Medulla oblongata (tissue), 1 donor: ENCODE measurements at regions not wholly inside any gene's neighbourhood (a gene's known extent, or its start where the extent isn't known, plus 50 kb on each side); places are given as distances from the start of the nearest gene placed in this dataset.

Experiments
- DNase-seq: peaks from one replicate; pipeline ENCODE4 v3.0.0-alpha.2; 2015; ENCODE audit errors: extremely low spot score

- DNase-seq: no peak
Observed at GRCh38 chr13:57224414-57224813, 57.4 kb downstream of the PRR20E start.

GRCh38 chr13:57250472-57250871 is 83.5 kb downstream of the PRR20E start:
- DNase-seq: no peak

GRCh38 chr13:57253551-57253950 is 86.6 kb downstream of the PRR20E start:
- no peak for DNase-seq

- DNase-seq: no peak
Observed at GRCh38 chr13:57264965-57265364, 98.0 kb downstream of the PRR20E start.

- DNase-seq: no peak
Observed at GRCh38 chr13:57270493-57270892, 103.5 kb downstream of the PRR20E start.

- no peak for DNase-seq
Observed at GRCh38 chr13:57286511-57287098, 119.6 kb downstream of the PRR20E start.

- DNase-seq: no peak
Observed at GRCh38 chr13:57302604-57303003, 135.6 kb downstream of the PRR20E start.

GRCh38 chr13:57311009-57311586 is 144.1 kb downstream of the PRR20E start:
- DNase-seq: no peak

- peak; percentile 3 for DNase-seq
Observed at GRCh38 chr13:57314897-57315520, 148.0 kb downstream of the PRR20E start.

- DNase-seq: no peak
Observed at GRCh38 chr13:57326532-57326931, 159.5 kb downstream of the PRR20E start.

GRCh38 chr13:57340878-57341277 is 173.9 kb downstream of the PRR20E start:
- no peak for DNase-seq

GRCh38 chr13:57345526-57345925 is 178.5 kb downstream of the PRR20E start:
- DNase-seq: no peak

- no peak for DNase-seq
Observed at GRCh38 chr13:57346786-57347185, 179.8 kb downstream of the PRR20E start.

- no peak for DNase-seq
Observed at GRCh38 chr13:57352114-57352513, 185.1 kb downstream of the PRR20E start.

- DNase-seq: peak; percentile 4
Observed at GRCh38 chr13:57353831-57354230, 186.8 kb downstream of the PRR20E start.

- DNase-seq: no peak
Observed at GRCh38 chr13:57375876-57376275, 208.9 kb downstream of the PRR20E start.

GRCh38 chr13:57408312-57408711 is 223.2 kb upstream of the PCDH17 start:
- no peak for DNase-seq

- peak; percentile 84 for DNase-seq
Observed at GRCh38 chr13:57409121-57409520, 222.4 kb upstream of the PCDH17 start.

- no peak for DNase-seq
Observed at GRCh38 chr13:57409656-57410055, 221.9 kb upstream of the PCDH17 start.

- DNase-seq: no peak
Observed at GRCh38 chr13:57418067-57418677, 213.4 kb upstream of the PCDH17 start.

- no peak for DNase-seq
Observed at GRCh38 chr13:57424379-57424778, 207.2 kb upstream of the PCDH17 start.

- DNase-seq: no peak
Observed at GRCh38 chr13:57425531-57425930, 206.0 kb upstream of the PCDH17 start.

GRCh38 chr13:57437587-57437986 is 194.0 kb upstream of the PCDH17 start:
- no peak for DNase-seq
